Calu3 (cell line): ENCODE measurements at regions not wholly inside any gene's neighbourhood (a gene's known extent, or its start where the extent isn't known, plus 50 kb on each side); places are given as distances from the start of the nearest gene placed in this dataset.

Experiments
- BruUV-seq: library from RNA; stranded (reverse); fragments of 400-500 nt; replicated peaks from 2 replicates; lab custom pipeline; 2021; lab: Mats Ljungman, UMichigan
- CTCF ChIA-PET: fragments of 300-600 bp; sonication (Branson Sonifier 250); formaldehyde crosslinking; loops from one replicate; lab custom pipeline; 2022; ENCODE audit warnings: antibody characterized with exemption; lab: Charles Lee
- DNase-seq: peaks from one replicate; pipeline ENCODE4 v3.0.0; 2022
- H3K27ac Mint-ChIP-seq: one replicate; pipeline ENCODE4 v1.8.0; 2022; ENCODE audit warnings: mixed read lengths; ENCODE audit not compliant: unreplicated experiment
- H3K27me3 Mint-ChIP-seq: one replicate; pipeline ENCODE4 v1.8.0; 2022; ENCODE audit warnings: mixed read lengths; ENCODE audit not compliant: unreplicated experiment
- H3K36me3 Mint-ChIP-seq: one replicate; pipeline ENCODE4 v1.8.0; 2022; ENCODE audit warnings: mild to moderate bottlenecking, moderate library complexity, mixed read lengths; ENCODE audit not compliant: insufficient read depth, unreplicated experiment
- H3K4me1 Mint-ChIP-seq: one replicate; pipeline ENCODE4 v1.8.0; 2022; ENCODE audit warnings: mild to moderate bottlenecking, low read depth, mixed read lengths; ENCODE audit not compliant: unreplicated experiment
- H3K4me3 Mint-ChIP-seq: one replicate; pipeline ENCODE4 v1.8.0; 2022; ENCODE audit warnings: mild to moderate bottlenecking, low read depth, moderate library complexity, mixed read lengths; ENCODE audit not compliant: unreplicated experiment
- H3K9me3 Mint-ChIP-seq: one replicate; pipeline ENCODE4 v1.8.0; 2022; ENCODE audit warnings: low read depth, mixed read lengths; ENCODE audit not compliant: unreplicated experiment
- intact Hi-C: fragments of 100-400 bp; cut with micrococcal nuclease; formaldehyde crosslinking; loops from one replicate; pipeline ENCODE4 v1.10.0; 2022; ENCODE audit not compliant: unreplicated experiment
- TF ChIP-seq, protein P1 (sequence below): fragments of 200-600 bp; IDR thresholded peaks from one replicate; pipeline ENCODE4 v1.8.0; 2022; ENCODE audit warnings: antibody characterized with exemption; ENCODE audit not compliant: unreplicated experiment

DNA sequence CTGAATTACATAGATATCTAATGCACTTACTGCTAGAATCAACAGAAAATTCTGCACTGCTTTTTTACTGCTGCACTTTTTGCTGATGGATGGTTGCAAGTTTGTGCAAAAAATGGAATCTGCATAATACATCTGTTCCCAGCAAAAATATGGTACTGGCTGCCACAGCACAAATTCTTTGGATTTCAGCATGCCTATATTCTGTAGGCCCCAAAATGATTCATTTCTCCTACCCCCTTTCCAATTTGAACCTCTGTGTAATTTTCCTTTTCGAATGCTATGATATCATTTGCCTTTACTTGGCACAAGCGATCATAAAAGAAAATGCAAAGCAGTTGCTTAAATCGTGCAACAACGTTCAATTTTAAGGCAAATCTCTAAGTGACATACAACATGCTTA, 524.2 kb upstream of the NBEA start:
- Mint-ChIP-seq H3K9me3 (no peaks in the 10 kb centered on the region), H3K4me1 (peaks cover 10% of the 10 kb centered on the region), H3K36me3 (no peaks in the 10 kb centered on the region), H3K4me3 (no peak overlapping the region), H3K27me3 (no peaks in the 10 kb centered on the region), H3K27ac (no peak overlapping the region)
- TF ChIP-seq, protein P1, sequence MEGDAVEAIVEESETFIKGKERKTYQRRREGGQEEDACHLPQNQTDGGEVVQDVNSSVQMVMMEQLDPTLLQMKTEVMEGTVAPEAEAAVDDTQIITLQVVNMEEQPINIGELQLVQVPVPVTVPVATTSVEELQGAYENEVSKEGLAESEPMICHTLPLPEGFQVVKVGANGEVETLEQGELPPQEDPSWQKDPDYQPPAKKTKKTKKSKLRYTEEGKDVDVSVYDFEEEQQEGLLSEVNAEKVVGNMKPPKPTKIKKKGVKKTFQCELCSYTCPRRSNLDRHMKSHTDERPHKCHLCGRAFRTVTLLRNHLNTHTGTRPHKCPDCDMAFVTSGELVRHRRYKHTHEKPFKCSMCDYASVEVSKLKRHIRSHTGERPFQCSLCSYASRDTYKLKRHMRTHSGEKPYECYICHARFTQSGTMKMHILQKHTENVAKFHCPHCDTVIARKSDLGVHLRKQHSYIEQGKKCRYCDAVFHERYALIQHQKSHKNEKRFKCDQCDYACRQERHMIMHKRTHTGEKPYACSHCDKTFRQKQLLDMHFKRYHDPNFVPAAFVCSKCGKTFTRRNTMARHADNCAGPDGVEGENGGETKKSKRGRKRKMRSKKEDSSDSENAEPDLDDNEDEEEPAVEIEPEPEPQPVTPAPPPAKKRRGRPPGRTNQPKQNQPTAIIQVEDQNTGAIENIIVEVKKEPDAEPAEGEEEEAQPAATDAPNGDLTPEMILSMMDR, result no peak
- CTCF ChIA-PET, result no interaction called here
- BruUV-seq, result no TSS peak
- intact Hi-C loops, result no loop called here
- DNase-seq, result no peak

DNA sequence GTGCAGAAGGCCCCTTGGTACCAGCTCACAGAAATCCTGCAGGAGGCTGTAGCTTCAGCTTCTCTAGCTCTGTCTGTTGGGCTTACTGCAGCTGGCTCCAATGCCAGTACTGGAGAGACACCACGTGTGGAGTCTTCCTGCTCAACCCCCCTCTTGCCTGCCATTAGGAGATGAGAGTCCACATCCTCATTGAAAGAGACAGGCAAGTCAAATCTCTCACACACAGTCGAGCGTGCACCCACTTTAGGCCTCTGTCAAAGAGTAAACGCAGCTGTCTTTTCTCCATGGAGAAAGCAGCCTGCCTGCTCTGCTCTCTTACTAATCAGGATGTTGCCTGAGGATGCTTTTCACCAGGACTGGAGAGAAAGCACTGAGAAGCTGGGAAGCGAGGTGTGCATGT, 523.0 kb upstream of the NBEA start:
- no peak overlapping the region for H3K27ac Mint-ChIP-seq
- H3K9me3 Mint-ChIP-seq, result no peaks in the 10 kb centered on the region
- BruUV-seq, result no TSS peak
- H3K4me1 Mint-ChIP-seq, result no peaks in the 10 kb centered on the region
- CTCF ChIA-PET, result no interaction called here
- intact Hi-C loops, result no loop called here
- TF ChIP-seq, protein P1, result no peak
- no peak overlapping the region for H3K4me3 Mint-ChIP-seq
- DNase-seq, result no peak
- H3K36me3 Mint-ChIP-seq, result no peaks in the 10 kb centered on the region
- no peaks in the 10 kb centered on the region for H3K27me3 Mint-ChIP-seq

DNA sequence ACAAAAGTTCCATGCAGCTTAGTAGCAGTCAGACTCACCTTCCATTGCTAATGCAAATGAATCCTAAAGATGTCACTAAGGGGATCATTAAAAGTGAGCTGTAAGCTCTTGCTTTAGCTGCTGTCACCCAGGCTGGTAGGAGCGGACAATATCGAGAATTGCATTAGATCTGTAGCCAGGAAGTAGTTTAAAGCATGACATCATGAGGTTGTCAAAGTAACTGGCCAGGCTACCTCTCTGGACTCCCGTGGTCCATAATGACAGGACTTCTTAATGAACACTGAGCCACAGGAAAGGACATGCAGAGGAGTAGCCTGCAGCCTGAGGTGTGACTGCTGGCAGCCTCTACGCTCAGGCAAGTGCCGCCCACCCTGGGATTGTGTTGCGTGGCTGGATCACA, 522.3 kb upstream of the NBEA start:
- Mint-ChIP-seq H3K27ac (no peak overlapping the region), H3K27me3 (no peaks in the 10 kb centered on the region), H3K4me3 (no peak overlapping the region), H3K4me1 (no peaks in the 10 kb centered on the region), H3K9me3 (no peaks in the 10 kb centered on the region), H3K36me3 (no peaks in the 10 kb centered on the region)
- intact Hi-C loops, result no loop called here
- CTCF ChIA-PET, result no interaction called here
- DNase-seq, result no peak
- no TSS peak for BruUV-seq
- TF ChIP-seq, protein P1, result no peak

DNA sequence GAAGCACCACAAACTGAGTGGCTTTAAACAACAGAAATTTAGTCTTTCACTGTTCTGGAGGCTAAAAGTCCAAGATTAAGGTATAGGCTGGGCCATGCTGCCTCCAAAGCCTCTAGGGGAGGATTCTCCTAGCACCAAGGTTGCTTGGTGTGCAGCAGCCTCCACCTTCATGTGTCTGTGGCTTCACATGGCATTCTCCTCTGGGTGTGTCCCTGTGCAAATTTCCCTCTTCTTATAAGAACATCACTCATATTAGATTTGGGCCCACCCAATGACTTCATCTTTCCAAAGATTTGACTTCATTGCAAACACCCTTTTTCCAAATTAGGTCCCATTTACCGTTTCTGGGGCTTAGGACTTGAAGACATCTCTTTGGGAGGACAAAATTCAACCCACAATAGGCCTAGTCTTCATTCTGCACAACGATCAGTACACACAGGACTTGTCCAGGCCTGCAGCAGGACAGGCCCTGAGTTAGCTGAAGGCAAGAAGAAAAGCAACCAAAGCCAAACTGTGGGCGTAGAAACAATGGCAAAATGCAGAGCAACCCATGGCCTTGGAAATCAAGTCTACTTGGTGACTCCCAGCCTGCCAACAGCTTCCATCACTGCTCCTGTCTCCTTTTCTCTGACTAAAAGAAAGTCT, 521.2 kb upstream of the NBEA start:
- Mint-ChIP-seq H3K9me3 (no peaks in the 10 kb centered on the region), H3K4me1 (no peaks in the 10 kb centered on the region), H3K27me3 (no peaks in the 10 kb centered on the region), H3K36me3 (no peaks in the 10 kb centered on the region), H3K4me3 (no peak overlapping the region), H3K27ac (no peak overlapping the region)
- CTCF ChIA-PET, result no interaction called here
- no TSS peak for BruUV-seq
- TF ChIP-seq, protein P1, result no peak
- DNase-seq, result no peak
- intact Hi-C loops, result no loop called here
